Vagina (tissue), 2 donors: ENCODE measurements at regions not wholly inside any gene's neighbourhood (a gene's known extent, or its start where the extent isn't known, plus 50 kb on each side); places are given as distances from the start of the nearest gene placed in this dataset.

ENCODE experiments used
- CTCF ChIP-seq, 3 experiments: fragments of 450-650 bp in 2 of 3; fragments of 200-600 bp in 1 of 3; sonication (generic) in 1 of 3; IDR thresholded peaks; one replicate each; pipeline ENCODE4 v1.5.1; 2017 to 2019; ENCODE audit warnings: antibody characterized with exemption in 3 of 3, mild to moderate bottlenecking in 2 of 3, moderate library complexity in 2 of 3
- POLR2A ChIP-seq, 2 donors: fragments of 450-650 bp; IDR thresholded peaks; one replicate each; pipeline ENCODE4 v1.6.1; 2017; ENCODE audit warnings: antibody characterized with exemption in 2 of 2, mild to moderate bottlenecking in 2 of 2, moderate library complexity in 2 of 2
- POLR2AphosphoS5 ChIP-seq, 2 donors: sonication (generic); formaldehyde crosslinking; IDR thresholded peaks; one replicate each; pipeline ENCODE4 v1.9.0; 2017; ENCODE audit warnings: antibody characterized with exemption in 2 of 2, mild to moderate bottlenecking in 2 of 2, low read depth in 1 of 2; ENCODE audit not compliant: insufficient read depth in 1 of 2

DNA sequence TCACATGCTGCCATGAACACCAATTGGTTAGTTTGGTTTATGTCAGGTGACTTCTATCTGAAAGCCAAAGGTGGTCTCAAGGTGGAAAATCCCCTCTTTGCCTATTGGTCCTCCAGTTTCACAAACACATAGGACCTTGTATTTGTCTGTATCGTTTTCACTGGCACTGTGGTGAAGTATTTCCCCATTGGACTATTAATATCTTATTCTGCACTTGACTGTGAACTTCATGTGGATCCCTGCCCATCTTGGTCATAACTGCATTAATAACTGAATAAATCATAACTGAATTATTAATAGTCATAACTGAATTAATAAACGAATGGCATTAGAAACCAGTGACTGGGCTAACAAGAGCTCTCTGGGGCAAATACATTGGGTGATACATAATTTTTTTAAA lies 341.3 kb upstream of the ADAMTS9 start:
- TF ChIP-seq CTCF (IDR thresholded peaks at IDR 0.05) (no peak), POLR2A (IDR thresholded peaks at IDR 0.05) (no peak), POLR2AphosphoS5 (IDR thresholded peaks at IDR 0.05; ENCODE audit: insufficient read depth in 1 of 2, low read depth in 1 of 2) (no peak)
